ENCODE measurements at regions not wholly inside any gene's neighbourhood (a gene's known extent, or its start where the extent isn't known, plus 50 kb on each side); places are given as distances from the start of the nearest gene placed in this dataset.
A peak's percentile ranks its signal among the peaks of the same experiment; 100 is the strongest.
"Not testable (repeated sequence)": the region's sequence is repeated elsewhere in the genome, so short reads cannot be mapped to it uniquely, and the experiment has no call there.

GRCh38 chr6:86872810-86873209 lies 64.5 kb upstream of the HTR1E start:
- not testable (repeated sequence) for H3K36me3 ChIP-seq (ENCODE audit: insufficient read depth, insufficient read length, low read length); H3K4me3 ChIP-seq (ENCODE audit: insufficient read length, low read depth); DNase-seq (ENCODE audit: low read depth, low spot score); H3K4me1 ChIP-seq (ENCODE audit: insufficient read depth, insufficient read length); H3K27me3 ChIP-seq (ENCODE audit: insufficient read depth, insufficient read length)
- Histone ChIP-seq H3K9ac (ENCODE audit: insufficient read length, low read depth) (peak overlapping the region; percentile 21), H3K9me3 (ENCODE audit: insufficient read depth, low read length) (peaks cover 14% of the 10 kb centered on the region; the same call in 1 of the 2 replicates)

DNA sequence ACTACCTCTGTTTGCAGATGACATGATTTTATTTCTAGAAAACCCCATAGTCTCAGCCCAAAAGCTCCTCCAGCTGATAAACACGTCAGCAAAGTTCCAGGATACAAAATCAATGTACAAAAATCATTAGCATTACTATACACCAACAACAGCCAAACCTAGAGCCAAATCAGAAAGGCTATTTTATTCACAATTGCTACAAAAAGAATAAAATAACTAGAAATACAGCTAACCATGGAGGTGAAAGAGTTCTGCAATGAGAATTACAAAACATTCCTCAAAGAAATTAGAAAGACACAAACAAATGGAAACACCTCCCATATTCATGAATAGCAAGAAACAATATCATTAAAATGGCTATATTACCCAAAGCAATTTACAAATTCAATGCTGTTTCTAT lies 65.6 kb upstream of the HTR1E start:
- DNase-seq (ENCODE audit: low read depth, low spot score): no peak
- no peak overlapping the region for H3K9ac ChIP-seq (ENCODE audit: insufficient read length, low read depth)
- H3K36me3 ChIP-seq (ENCODE audit: insufficient read depth, insufficient read length, low read length): no peaks in the 10 kb centered on the region
- H3K4me1 ChIP-seq (ENCODE audit: insufficient read depth, insufficient read length): no peaks in the 10 kb centered on the region
- H3K27me3 ChIP-seq (ENCODE audit: insufficient read depth, insufficient read length): no peaks in the 10 kb centered on the region
- H3K9me3 ChIP-seq (ENCODE audit: insufficient read depth, low read length): peaks cover 14% of the 10 kb centered on the region; the same call in 1 of the 2 replicates
- TF ChIP-seq YY1 (IDR thresholded peaks at IDR 0.05; ENCODE audit: insufficient read depth, insufficient read length): no peak
- no peak overlapping the region for H3K4me3 ChIP-seq (ENCODE audit: insufficient read length, low read depth)

DNA sequence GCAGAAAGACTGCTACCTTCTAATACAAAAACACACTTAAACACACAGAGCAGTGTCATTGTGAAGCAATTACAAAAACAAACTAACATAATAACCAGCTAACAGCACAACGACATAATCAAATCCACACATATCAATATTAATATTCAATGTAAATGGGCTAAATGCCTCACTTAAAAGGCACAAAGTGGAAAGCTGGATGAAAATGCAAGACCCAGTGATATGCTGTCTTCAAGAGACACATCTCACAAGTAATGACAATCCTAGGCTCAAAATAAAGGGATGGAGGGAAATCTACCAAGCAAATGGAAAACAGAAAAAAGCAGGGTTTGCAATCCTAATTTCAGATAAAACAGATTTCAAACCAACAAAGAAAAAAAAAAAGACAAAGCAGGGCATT lies 67.8 kb upstream of the HTR1E start:
- no peak for TF ChIP-seq YY1 (IDR thresholded peaks at IDR 0.05; ENCODE audit: insufficient read depth, insufficient read length)
- no peak for TF ChIP-seq SUZ12 (IDR thresholded peaks at IDR 0.05; ENCODE audit: extremely low read depth, insufficient read depth, insufficient read length)
- no peak for TF ChIP-seq ZNF274 (IDR thresholded peaks at IDR 0.05; ENCODE audit: low read depth, low read length)
- Histone ChIP-seq H3K9me3 (ENCODE audit: insufficient read depth, low read length) (peaks cover 14% of the 10 kb centered on the region; the same call in 1 of the 2 replicates), H3K4me1 (ENCODE audit: insufficient read depth, insufficient read length) (no peaks in the 10 kb centered on the region), H3K36me3 (ENCODE audit: insufficient read depth, insufficient read length, low read length) (no peaks in the 10 kb centered on the region), H3K9ac (ENCODE audit: insufficient read length, low read depth) (no peak overlapping the region), H3K27me3 (ENCODE audit: insufficient read depth, insufficient read length) (no peaks in the 10 kb centered on the region), H3K4me3 (ENCODE audit: insufficient read length, low read depth) (no peak overlapping the region)
- no peak for DNase-seq (ENCODE audit: low read depth, low spot score)

- no peak for TF ChIP-seq ZNF274 (IDR thresholded peaks at IDR 0.05; ENCODE audit: low read depth, low read length)
- TF ChIP-seq SUZ12 (IDR thresholded peaks at IDR 0.05; ENCODE audit: extremely low read depth, insufficient read depth, insufficient read length): no peak
- TF ChIP-seq YY1 (IDR thresholded peaks at IDR 0.05; ENCODE audit: insufficient read depth, insufficient read length): no peak
- H3K4me1 ChIP-seq (ENCODE audit: insufficient read depth, insufficient read length): no peaks in the 10 kb centered on the region
- no peaks in the 10 kb centered on the region for H3K27me3 ChIP-seq (ENCODE audit: insufficient read depth, insufficient read length)
- DNase-seq (ENCODE audit: low read depth, low spot score): no peak
- H3K9ac ChIP-seq (ENCODE audit: insufficient read length, low read depth): no peak overlapping the region
- H3K9me3 ChIP-seq (ENCODE audit: insufficient read depth, low read length): no peaks in the 10 kb centered on the region
- H3K36me3 ChIP-seq (ENCODE audit: insufficient read depth, insufficient read length, low read length): no peaks in the 10 kb centered on the region
- no peak overlapping the region for H3K4me3 ChIP-seq (ENCODE audit: insufficient read length, low read depth)
These were observed 77.8 kb upstream of the HTR1E start for GRCh38 chr6:86859513-86859912.

GRCh38 chr6:86858970-86859369 lies 78.4 kb upstream of the HTR1E start:
- H3K27me3 ChIP-seq (ENCODE audit: insufficient read depth, insufficient read length): no peaks in the 10 kb centered on the region
- no peaks in the 10 kb centered on the region for H3K4me1 ChIP-seq (ENCODE audit: insufficient read depth, insufficient read length)
- TF ChIP-seq YY1 (IDR thresholded peaks at IDR 0.05; ENCODE audit: insufficient read depth, insufficient read length): no peak
- no peak for TF ChIP-seq ZNF274 (IDR thresholded peaks at IDR 0.05; ENCODE audit: low read depth, low read length)
- no peak for TF ChIP-seq SUZ12 (IDR thresholded peaks at IDR 0.05; ENCODE audit: extremely low read depth, insufficient read depth, insufficient read length)
- no peak overlapping the region for H3K4me3 ChIP-seq (ENCODE audit: insufficient read length, low read depth)
- H3K9me3 ChIP-seq (ENCODE audit: insufficient read depth, low read length): no peaks in the 10 kb centered on the region
- no peaks in the 10 kb centered on the region for H3K36me3 ChIP-seq (ENCODE audit: insufficient read depth, insufficient read length, low read length)
- no peak overlapping the region for H3K9ac ChIP-seq (ENCODE audit: insufficient read length, low read depth)
- DNase-seq (ENCODE audit: low read depth, low spot score): no peak

GRCh38 chr6:86857783-86858182 lies 79.5 kb upstream of the HTR1E start:
- no peak for DNase-seq (ENCODE audit: low read depth, low spot score)
- no peaks in the 10 kb centered on the region for H3K9me3 ChIP-seq (ENCODE audit: insufficient read depth, low read length)
- H3K27me3 ChIP-seq (ENCODE audit: insufficient read depth, insufficient read length): no peaks in the 10 kb centered on the region
- H3K4me1 ChIP-seq (ENCODE audit: insufficient read depth, insufficient read length): no peaks in the 10 kb centered on the region
- no peak for TF ChIP-seq ZNF274 (IDR thresholded peaks at IDR 0.05; ENCODE audit: low read depth, low read length)
- TF ChIP-seq SUZ12 (IDR thresholded peaks at IDR 0.05; ENCODE audit: extremely low read depth, insufficient read depth, insufficient read length): no peak
- TF ChIP-seq YY1 (IDR thresholded peaks at IDR 0.05; ENCODE audit: insufficient read depth, insufficient read length): no peak
- no peak overlapping the region for H3K4me3 ChIP-seq (ENCODE audit: insufficient read length, low read depth)
- H3K36me3 ChIP-seq (ENCODE audit: insufficient read depth, insufficient read length, low read length): no peaks in the 10 kb centered on the region
- no peak overlapping the region for H3K9ac ChIP-seq (ENCODE audit: insufficient read length, low read depth)

DNA sequence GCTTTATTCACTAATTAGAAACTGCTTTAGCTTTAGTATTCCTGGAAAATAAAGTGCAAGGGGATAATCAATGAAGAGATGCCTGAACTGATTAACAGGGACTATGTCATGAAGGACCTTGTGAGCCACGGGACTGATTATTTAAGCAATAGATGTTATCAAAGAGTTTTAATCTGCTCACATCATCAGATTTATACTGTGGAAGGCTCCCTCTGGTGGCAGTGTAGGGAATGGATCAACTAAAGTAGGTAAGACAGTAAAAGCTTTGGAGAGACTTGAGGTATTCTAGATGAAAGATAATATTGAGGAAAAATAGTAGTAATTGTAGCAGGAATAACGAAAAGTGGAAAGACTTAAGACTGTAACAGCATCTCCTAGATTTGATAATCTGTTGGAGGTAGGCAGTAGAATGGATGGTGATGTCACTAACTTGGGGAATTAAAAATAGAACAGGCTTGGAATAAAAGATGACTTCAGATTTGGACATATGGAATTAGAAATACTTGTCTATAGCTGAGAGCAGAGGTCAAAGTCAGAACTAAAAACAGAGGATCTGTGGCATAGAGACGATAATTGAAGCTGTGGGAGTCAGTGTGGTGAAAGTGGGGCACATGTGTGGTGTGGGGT lies 80.3 kb upstream of the HTR1E start:
- no peak overlapping the region for H3K9ac ChIP-seq (ENCODE audit: insufficient read length, low read depth)
- no peaks in the 10 kb centered on the region for H3K9me3 ChIP-seq (ENCODE audit: insufficient read depth, low read length)
- peak; percentile 11 for DNase-seq (ENCODE audit: low read depth, low spot score)
- TF ChIP-seq SUZ12 (IDR thresholded peaks at IDR 0.05; ENCODE audit: extremely low read depth, insufficient read depth, insufficient read length): no peak
- TF ChIP-seq ZNF274 (IDR thresholded peaks at IDR 0.05; ENCODE audit: low read depth, low read length): no peak
- TF ChIP-seq YY1 (IDR thresholded peaks at IDR 0.05; ENCODE audit: insufficient read depth, insufficient read length): no peak
- H3K27me3 ChIP-seq (ENCODE audit: insufficient read depth, insufficient read length): no peaks in the 10 kb centered on the region
- H3K36me3 ChIP-seq (ENCODE audit: insufficient read depth, insufficient read length, low read length): no peaks in the 10 kb centered on the region
- H3K4me1 ChIP-seq (ENCODE audit: insufficient read depth, insufficient read length): no peaks in the 10 kb centered on the region
- no peak overlapping the region for H3K4me3 ChIP-seq (ENCODE audit: insufficient read length, low read depth)

- Histone ChIP-seq H3K36me3 (ENCODE audit: insufficient read depth, insufficient read length, low read length) (no peaks in the 10 kb centered on the region), H3K4me1 (ENCODE audit: insufficient read depth, insufficient read length) (no peaks in the 10 kb centered on the region), H3K9me3 (ENCODE audit: insufficient read depth, low read length) (no peaks in the 10 kb centered on the region), H3K4me3 (ENCODE audit: insufficient read length, low read depth) (no peak overlapping the region), H3K9ac (ENCODE audit: insufficient read length, low read depth) (no peak overlapping the region), H3K27me3 (ENCODE audit: insufficient read depth, insufficient read length) (no peaks in the 10 kb centered on the region)
- DNase-seq (ENCODE audit: low read depth, low spot score): no peak
- TF ChIP-seq SUZ12 (IDR thresholded peaks at IDR 0.05; ENCODE audit: extremely low read depth, insufficient read depth, insufficient read length): no peak
- no peak for TF ChIP-seq ZNF274 (IDR thresholded peaks at IDR 0.05; ENCODE audit: low read depth, low read length)
- TF ChIP-seq YY1 (IDR thresholded peaks at IDR 0.05; ENCODE audit: insufficient read depth, insufficient read length): no peak
These were observed 80.9 kb upstream of the HTR1E start for GRCh38 chr6:86856379-86856778.

All from NT2/D1 (cell line).